ENCODE measurements at regions not wholly inside any gene's neighbourhood (a gene's known extent, or its start where the extent isn't known, plus 50 kb on each side); places are given as distances from the start of the nearest gene placed in this dataset.

DNA sequence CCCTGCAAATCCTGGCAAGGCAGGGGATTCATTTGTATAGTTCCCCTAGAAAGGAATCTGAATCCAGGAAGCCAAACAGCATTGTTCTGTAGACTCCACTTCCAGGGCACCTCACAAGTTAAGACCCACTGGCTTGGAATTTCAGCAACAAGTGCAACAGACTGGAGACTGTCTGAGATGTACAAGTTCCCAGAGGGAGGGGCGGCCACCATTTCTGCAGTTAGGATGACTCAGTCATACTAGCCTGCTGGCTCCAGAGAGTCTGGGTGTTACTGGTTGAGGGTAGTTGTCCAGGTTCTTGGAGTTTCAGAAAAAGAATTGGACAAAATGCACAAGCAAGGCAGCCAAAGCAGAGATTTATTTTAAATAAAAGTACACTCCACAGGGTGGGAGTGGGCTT is 384.2 kb downstream of the DSC3 start:
- TF ChIP-seq POLR2A (IDR thresholded peaks at IDR 0.05; ENCODE audit: low read length): no peak
- TF ChIP-seq GATA1 (IDR thresholded peaks at IDR 0.05; ENCODE audit: low read depth, low read length): no peak

Data from erythroblast (primary cell).